Stimulated activated effector memory CD8-positive, alpha-beta T cell treated with anti-CD3 and anti-CD28 coated beads, Interleukin-12 subunit alpha, Interleukin-12 subunit beta, amount 100 ng/mL, for 72 hours (primary cell): ENCODE measurements at regions not wholly inside any gene's neighbourhood (a gene's known extent, or its start where the extent isn't known, plus 50 kb on each side); places are given as distances from the start of the nearest gene placed in this dataset.

Experiments
- ATAC-seq: fragments of 150-1000 bp; cut with Tn5 transposase; 2 replicates; pipeline ENCODE4 v1.10.0; 2021
- DNase-seq, 2 donors: peaks; one replicate each; pipeline ENCODE4 v3.0.0; 2021 to 2022; ENCODE audit warnings: low spot score in 2 of 2
- H3K27ac Mint-ChIP-seq: one replicate; pipeline ENCODE4 v1.8.0; 2022; ENCODE audit warnings: mild to moderate bottlenecking, mixed read lengths
- H3K36me3 Mint-ChIP-seq: one replicate; pipeline ENCODE4 v1.8.0; 2022; ENCODE audit warnings: mild to moderate bottlenecking, mixed read lengths
- H3K4me1 Mint-ChIP-seq: one replicate; pipeline ENCODE4 v1.8.0; 2022; ENCODE audit warnings: mixed read lengths
- H3K4me3 Mint-ChIP-seq: one replicate; pipeline ENCODE4 v1.8.0; 2022; ENCODE audit warnings: mild to moderate bottlenecking, mixed read lengths
- H3K9me3 Mint-ChIP-seq: one replicate; pipeline ENCODE4 v1.8.0; 2022; ENCODE audit warnings: mixed read lengths

- Mint-ChIP-seq H3K27ac (no peak overlapping the region), H3K36me3 (no peaks in the 10 kb centered on the region), H3K4me3 (no peak overlapping the region), H3K4me1 (no peaks in the 10 kb centered on the region), H3K9me3 (no peaks in the 10 kb centered on the region)
- DNase-seq (no peak), ATAC-seq (no peak)
Observed at GRCh38 chr1:218219460-218219859, 65.6 kb upstream of the RRP15 start.

GRCh38 chr1:218224101-218224500 is 61.0 kb upstream of the RRP15 start:
- ATAC-seq (no peak), DNase-seq (no peak)
- Mint-ChIP-seq H3K9me3 (no peaks in the 10 kb centered on the region), H3K27ac (no peak overlapping the region), H3K4me3 (no peak overlapping the region), H3K36me3 (no peaks in the 10 kb centered on the region), H3K4me1 (no peaks in the 10 kb centered on the region)

GRCh38 chr1:218226005-218226404 is 59.1 kb upstream of the RRP15 start:
- ATAC-seq (no peak), DNase-seq (no peak)
- no peaks in the 10 kb centered on the region for H3K4me1 Mint-ChIP-seq

More at GRCh38 chr1:218226005-218226404, 59.1 kb upstream of the RRP15 start:
- Mint-ChIP-seq H3K9me3 (no peaks in the 10 kb centered on the region), H3K4me3 (no peak overlapping the region), H3K36me3 (no peaks in the 10 kb centered on the region), H3K27ac (no peak overlapping the region)
